ENCODE measurements at regions not wholly inside any gene's neighbourhood (a gene's known extent, or its start where the extent isn't known, plus 50 kb on each side); places are given as distances from the start of the nearest gene placed in this dataset.
"Not testable (repeated sequence)": the region's sequence is repeated elsewhere in the genome, so short reads cannot be mapped to it uniquely, and the experiment has no call there.

GRCh38 chr16:31983666-31984065 is 110.1 kb downstream of the ZNF267 start:
- TF ChIP-seq EGR1 (IDR thresholded peaks at IDR 0.05; ENCODE audit: borderline replicate concordance, low read depth, low read length); EP300 (IDR thresholded peaks at IDR 0.05; ENCODE audit: borderline replicate concordance in 1 of 2, low read depth in 2 of 2, low read length in 2 of 2); CHD1 (IDR thresholded peaks at IDR 0.05; ENCODE audit: low read depth, low read length): not testable (repeated sequence)
